RPMI8226 (cell line): ENCODE measurements at regions not wholly inside any gene's neighbourhood (a gene's known extent, or its start where the extent isn't known, plus 50 kb on each side); places are given as distances from the start of the nearest gene placed in this dataset.
A peak's percentile ranks its signal among the peaks of the same experiment; 100 is the strongest.

Experiments
- DNase-seq: peaks from one replicate; pipeline ENCODE4 v3.0.0-alpha.2; 2015

DNA sequence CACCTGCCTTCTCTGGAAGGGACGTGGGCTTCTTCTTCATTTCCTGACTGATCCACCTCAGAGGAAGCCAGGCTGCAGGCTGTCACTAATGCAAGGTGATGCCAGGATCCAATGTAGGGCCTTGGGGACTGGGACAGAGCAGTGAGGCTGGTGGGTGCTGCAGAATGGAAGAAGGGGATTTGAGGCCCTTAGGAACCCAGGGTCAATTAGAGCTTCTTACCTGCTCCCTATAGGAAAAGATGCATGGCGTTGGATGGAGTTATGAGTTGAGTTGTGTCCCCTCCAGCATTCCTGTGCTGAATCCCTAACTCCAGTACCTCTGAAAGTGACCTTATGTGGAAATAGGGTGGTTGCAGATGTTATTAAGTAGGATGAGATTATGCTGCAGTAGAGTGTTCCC, 190.4 kb downstream of the MIAT start:
- no peak for DNase-seq

GRCh38 chr22:26848244-26848920, 191.0 kb downstream of the MIAT start:
- no peak for DNase-seq

GRCh38 chr22:26849575-26849974, 192.2 kb downstream of the MIAT start:
- DNase-seq, result no peak

DNA sequence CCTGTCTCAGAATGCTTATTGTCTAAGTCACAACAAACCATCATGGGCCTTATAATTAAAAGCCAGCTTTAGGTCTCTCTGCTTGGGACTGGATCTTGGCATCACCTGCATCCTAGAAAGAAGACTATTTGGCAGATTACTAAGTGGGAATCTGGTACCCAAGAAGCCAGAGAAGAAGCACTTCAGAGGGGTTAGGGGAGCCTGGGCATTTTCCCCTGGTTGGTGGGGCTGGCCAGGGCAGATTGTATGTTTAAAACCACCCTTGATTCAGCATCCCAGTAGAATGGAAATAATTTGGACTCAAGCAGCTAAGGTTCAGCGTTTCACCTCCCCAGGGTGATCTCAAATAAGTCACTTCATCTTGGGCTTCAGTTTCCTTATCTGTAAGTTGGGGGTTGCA, 193.7 kb downstream of the MIAT start:
- DNase-seq, result no peak

DNA sequence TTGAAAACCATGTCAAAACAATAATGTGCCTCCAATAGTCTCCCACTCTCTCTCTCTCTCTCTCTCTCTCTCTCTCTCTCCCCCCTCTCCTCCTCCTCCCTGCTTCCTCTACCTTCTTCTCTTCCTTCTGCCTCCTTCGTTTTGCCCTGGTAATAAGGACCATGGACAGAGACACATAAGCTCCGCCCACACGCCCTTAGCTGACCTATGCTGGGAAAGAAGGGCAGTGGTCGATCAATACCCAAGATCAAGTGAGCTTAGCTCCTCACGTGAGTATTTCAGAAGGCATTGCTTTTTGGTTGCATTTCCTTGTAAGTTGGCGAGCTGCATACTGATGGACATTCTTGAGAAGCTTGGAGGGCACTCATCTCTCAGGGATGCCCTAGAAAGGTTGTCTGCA, 194.8 kb downstream of the MIAT start:
- DNase-seq, result peak; percentile 12

GRCh38 chr22:26853071-26853470, 195.7 kb downstream of the MIAT start:
- no peak for DNase-seq

DNA sequence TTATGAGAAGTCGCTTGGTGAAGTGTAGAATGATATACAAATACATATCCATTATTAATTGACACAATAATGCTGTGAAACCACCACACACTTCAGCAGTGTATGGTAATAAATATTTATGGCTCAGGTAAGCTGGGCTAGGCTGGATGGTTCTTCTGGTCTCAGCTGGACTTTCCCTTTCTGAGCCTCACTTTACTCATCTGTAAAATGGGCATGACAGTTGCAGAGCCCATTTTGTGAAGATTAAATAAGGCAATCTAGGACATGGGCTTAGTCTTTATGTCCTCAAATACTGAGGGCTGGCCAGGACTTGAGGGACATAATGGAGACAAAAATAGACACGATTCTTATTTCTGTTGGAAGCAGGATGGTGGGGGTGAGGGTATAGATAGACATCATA, 196.1 kb downstream of the MIAT start:
- no peak for DNase-seq

DNA sequence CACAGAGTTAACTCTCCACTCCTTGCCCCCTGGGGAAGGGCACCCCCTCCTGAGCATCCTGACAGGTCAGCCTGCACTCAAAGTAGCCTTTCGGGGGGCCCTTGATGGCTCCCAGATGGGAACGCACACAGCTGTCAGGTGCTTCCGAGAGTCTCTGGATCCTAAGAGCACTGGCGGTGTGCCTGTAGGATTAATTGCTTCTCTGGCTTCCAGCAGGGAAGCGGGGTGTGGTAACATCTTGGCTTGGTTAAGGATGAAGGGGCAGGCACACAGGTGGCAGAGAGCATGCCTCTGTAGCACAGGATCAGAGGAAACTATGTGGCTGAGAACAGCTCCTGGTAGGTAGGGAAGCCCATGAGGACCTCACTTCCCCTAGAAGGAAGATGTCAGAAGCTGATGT, 199.8 kb downstream of the MIAT start:
- DNase-seq, result no peak

GRCh38 chr22:26860301-26860700, 202.9 kb downstream of the MIAT start:
- no peak for DNase-seq

- DNase-seq, result no peak
Measured at GRCh38 chr22:26865021-26865420, 207.6 kb downstream of the MIAT start.

GRCh38 chr22:26883393-26883792, 226.0 kb downstream of the MIAT start:
- no peak for DNase-seq

DNA sequence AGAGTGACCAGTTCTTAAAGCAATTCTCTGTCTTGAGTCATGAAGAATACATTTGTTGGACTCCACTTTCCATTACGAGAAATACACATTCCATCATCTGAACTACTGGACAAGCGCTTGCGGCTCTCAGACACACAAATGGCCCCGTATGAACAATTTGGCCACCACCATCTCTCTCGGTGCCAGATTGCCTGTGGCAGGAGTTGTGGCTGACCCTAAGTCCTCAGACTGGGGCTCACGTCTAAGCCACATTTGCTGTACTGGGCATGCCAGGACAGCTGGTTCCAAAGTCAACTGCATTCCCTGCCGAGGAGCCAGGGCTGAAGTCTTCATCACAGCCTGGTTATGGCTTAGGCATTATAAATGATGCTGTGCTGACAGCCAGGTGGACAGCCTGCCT, 227.5 kb downstream of the MIAT start:
- DNase-seq, result no peak

GRCh38 chr22:26885441-26886261, 228.3 kb downstream of the MIAT start:
- DNase-seq, result no peak

GRCh38 chr22:26887456-26887855, 230.1 kb downstream of the MIAT start:
- no peak for DNase-seq

- DNase-seq, result no peak
Measured at GRCh38 chr22:26887916-26888315, 230.5 kb downstream of the MIAT start.

DNA sequence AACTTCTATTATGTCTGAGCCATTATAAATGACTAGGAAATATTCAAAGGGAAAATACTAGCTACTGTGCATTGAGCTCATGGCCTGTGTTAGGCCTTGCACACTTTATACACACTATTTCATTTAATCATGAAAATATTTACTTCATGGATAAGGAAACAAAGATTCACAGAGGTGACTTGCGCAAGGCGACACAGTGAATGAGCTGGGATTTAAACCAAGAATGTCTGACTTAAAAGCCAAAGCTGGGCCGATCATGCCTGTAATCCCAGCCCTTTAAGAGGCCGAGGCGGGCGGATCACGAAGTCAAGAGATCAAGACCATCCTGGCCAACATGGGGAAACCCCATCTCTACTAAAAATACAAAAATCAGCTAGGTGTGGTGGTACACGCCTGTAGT, 231.5 kb downstream of the MIAT start:
- no peak for DNase-seq

GRCh38 chr22:26889802-26890201, 232.4 kb downstream of the MIAT start:
- DNase-seq, result no peak

DNA sequence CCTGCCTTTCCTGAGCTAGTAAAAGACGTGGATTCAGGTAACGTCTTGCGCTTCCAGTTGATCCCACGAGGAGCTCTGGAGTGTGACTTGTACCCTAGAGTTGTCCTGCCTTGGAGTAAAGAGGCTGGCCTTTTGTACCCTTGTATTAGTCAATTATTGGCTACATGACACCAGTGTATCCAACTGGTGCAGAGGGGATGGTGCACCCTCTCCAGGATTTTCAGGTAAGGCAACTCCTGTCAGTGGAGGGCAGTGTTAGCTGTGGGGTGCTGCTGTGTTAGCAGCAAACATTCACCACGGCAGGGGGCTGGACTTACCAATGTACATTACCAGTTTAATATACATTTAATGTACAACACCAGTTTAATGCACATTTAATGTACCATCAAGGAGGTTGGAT, 233.5 kb downstream of the MIAT start:
- DNase-seq, result no peak

- no peak for DNase-seq
Measured at GRCh38 chr22:26891429-26891828, 234.0 kb downstream of the MIAT start.

DNA sequence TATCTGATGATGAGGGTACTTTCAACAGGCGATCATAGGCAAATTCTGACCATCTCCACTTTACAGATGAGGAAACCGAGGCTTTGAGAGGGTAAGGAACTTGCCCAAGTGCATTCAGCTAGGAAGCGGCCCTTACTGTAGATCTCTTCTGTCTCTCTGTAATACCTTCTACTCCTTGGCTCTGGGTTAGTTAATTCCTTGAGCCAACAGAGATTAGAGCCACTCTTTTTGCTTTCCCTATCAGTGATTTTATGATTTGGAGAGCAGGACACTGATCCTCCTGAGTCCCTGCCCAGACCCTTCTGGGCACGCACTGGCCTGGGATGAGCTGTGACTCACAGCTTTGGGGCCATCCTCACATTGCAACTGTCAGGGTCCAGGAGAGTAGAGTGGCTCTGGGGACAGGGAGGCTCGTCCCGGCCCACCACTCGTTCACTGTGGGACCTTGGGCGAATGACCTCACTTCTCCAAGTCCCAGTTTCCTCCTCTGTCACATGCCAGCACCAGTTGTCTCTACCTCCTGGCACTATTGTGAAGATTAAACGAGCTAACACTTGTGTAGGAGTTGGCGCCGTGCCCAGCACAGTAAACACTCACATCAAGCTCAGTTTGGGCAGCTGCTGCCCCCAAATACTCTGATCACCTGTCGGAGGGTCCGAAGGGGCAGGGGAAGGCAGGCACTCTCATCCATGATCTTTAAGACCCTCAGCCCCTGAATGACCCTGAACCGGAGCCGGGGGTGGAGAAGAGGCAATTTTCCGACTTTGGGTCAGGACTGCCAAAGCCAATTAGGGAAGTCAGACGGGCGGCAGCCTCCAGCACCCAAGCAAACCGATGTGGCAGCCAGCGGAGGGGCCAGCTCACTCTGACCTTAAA, 235.0 kb downstream of the MIAT start:
- DNase-seq, result peak; percentile 6

GRCh38 chr22:26893173-26894110, 236.1 kb downstream of the MIAT start:
- no peak for DNase-seq

DNA sequence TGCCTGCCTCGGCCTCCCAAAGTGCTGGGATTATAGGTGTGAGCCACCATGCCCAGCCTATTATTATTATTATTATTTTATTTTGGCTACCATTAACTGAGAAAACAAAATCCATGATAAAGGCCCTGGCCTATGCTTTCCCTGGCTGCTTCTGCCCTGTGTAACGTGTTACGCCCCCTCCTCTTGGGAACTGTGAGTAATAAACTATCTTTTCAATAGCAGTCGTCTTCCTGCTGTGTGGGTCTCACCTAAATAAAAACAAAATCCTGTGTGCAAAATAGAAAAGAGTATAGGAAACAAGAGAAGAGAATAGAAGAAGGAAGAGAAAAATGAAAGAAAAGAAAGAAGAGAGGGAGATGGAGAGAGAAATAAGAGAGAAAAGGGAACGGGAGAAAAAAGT, 237.0 kb downstream of the MIAT start:
- DNase-seq, result no peak
